ENCODE measurements at regions not wholly inside any gene's neighbourhood (a gene's known extent, or its start where the extent isn't known, plus 50 kb on each side); places are given as distances from the start of the nearest gene placed in this dataset.
A peak's percentile ranks its signal among the peaks of the same experiment; 100 is the strongest.
"Not testable (repeated sequence)": the region's sequence is repeated elsewhere in the genome, so short reads cannot be mapped to it uniquely, and the experiment has no call there.

GRCh38 chr2:82224301-82224940, 1919.9 kb upstream of the LRRTM1 start:
- no peak for DNase-seq

- DNase-seq = no peak
Observed at GRCh38 chr2:82215212-82215611, 1910.7 kb upstream of the LRRTM1 start.

GRCh38 chr2:82199493-82199852, 1894.9 kb upstream of the LRRTM1 start:
- no peak for DNase-seq

- no peak for DNase-seq
Observed at GRCh38 chr2:82198809-82199492, 1894.4 kb upstream of the LRRTM1 start.

GRCh38 chr2:82182270-82182669, 1877.7 kb upstream of the LRRTM1 start:
- DNase-seq = no peak

GRCh38 chr2:82175210-82175609, 1870.7 kb upstream of the LRRTM1 start:
- not testable (repeated sequence) for DNase-seq

- no peak for DNase-seq
Observed at GRCh38 chr2:82172483-82172882, 1867.9 kb upstream of the LRRTM1 start.

- no peak for DNase-seq
Observed at GRCh38 chr2:82169379-82169778, 1864.8 kb upstream of the LRRTM1 start.

- DNase-seq = no peak
Observed at GRCh38 chr2:82165377-82165776, 1860.8 kb upstream of the LRRTM1 start.

GRCh38 chr2:82158150-82158549, 1853.6 kb upstream of the LRRTM1 start:
- no peak for DNase-seq

- DNase-seq = no peak
Observed at GRCh38 chr2:82155469-82155868, 1850.9 kb upstream of the LRRTM1 start.

- DNase-seq = no peak
Observed at GRCh38 chr2:82143343-82143742, 1838.8 kb upstream of the LRRTM1 start.

GRCh38 chr2:82139979-82140611, 1835.5 kb upstream of the LRRTM1 start:
- DNase-seq = peak; percentile 66

- DNase-seq = no peak
Observed at GRCh38 chr2:82137441-82137840, 1832.9 kb upstream of the LRRTM1 start.

- DNase-seq = no peak
Observed at GRCh38 chr2:82128051-82128450, 1823.5 kb upstream of the LRRTM1 start.

- no peak for DNase-seq
Observed at GRCh38 chr2:82124629-82125028, 1820.1 kb upstream of the LRRTM1 start.

- no peak for DNase-seq
Observed at GRCh38 chr2:82120654-82121053, 1816.1 kb upstream of the LRRTM1 start.

- peak; percentile 14 for DNase-seq
Observed at GRCh38 chr2:82120115-82120514, 1815.6 kb upstream of the LRRTM1 start.

GRCh38 chr2:82109418-82109817, 1804.9 kb upstream of the LRRTM1 start:
- DNase-seq = no peak

- no peak for DNase-seq
Observed at GRCh38 chr2:82098617-82099016, 1794.1 kb upstream of the LRRTM1 start.

GRCh38 chr2:82089518-82089917, 1785.0 kb upstream of the LRRTM1 start:
- DNase-seq = no peak

- DNase-seq = no peak
Observed at GRCh38 chr2:82084679-82085392, 1780.3 kb upstream of the LRRTM1 start.

- no peak for DNase-seq
Observed at GRCh38 chr2:82075875-82076274, 1771.3 kb upstream of the LRRTM1 start.

All from left kidney (tissue), 1 donor.